Spinal cord (tissue), 9 donors: ENCODE measurements at regions not wholly inside any gene's neighbourhood (a gene's known extent, or its start where the extent isn't known, plus 50 kb on each side); places are given as distances from the start of the nearest gene placed in this dataset.

Experiments
- DNase-seq, 6 donors: peaks; one replicate each; pipeline versions ENCODE4 v3.0.0 to v3.0.0-alpha.2; 2013 to 2015; ENCODE audit warnings: low spot score in 6 of 6, low read depth in 4 of 6
- H3K27ac ChIP-seq: one replicate; pipeline ENCODE4 v1.5.1; 2013; ENCODE audit warnings: low read depth, low read length, control low read depth
- H3K27me3 ChIP-seq: one replicate; pipeline ENCODE4 v1.6.1; 2013; ENCODE audit warnings: low read length; ENCODE audit not compliant: control insufficient read depth, insufficient read depth
- H3K36me3 ChIP-seq: one replicate; pipeline ENCODE4 v1.6.1; 2013; ENCODE audit warnings: low read length; ENCODE audit not compliant: control insufficient read depth, insufficient read depth
- H3K4me1 ChIP-seq: one replicate; pipeline ENCODE4 v1.6.1; 2013; ENCODE audit warnings: low read length; ENCODE audit not compliant: control insufficient read depth, insufficient read depth
- H3K4me3 ChIP-seq: one replicate; pipeline ENCODE4 v1.5.1; 2013; ENCODE audit warnings: low read depth, low read length, control low read depth
- H3K9me3 ChIP-seq: one replicate; pipeline ENCODE4 v1.6.1; 2013; ENCODE audit warnings: low read length; ENCODE audit not compliant: control insufficient read depth, insufficient read depth
- WGBS: methylation state at CpG from one replicate; pipeline ENCODE4 v1.1.5; 2013; ENCODE audit warnings: missing lambda C conversion rate; ENCODE audit not compliant: insufficient coverage; 5-methylcytosine and 5-hydroxymethylcytosine counted together
- donor health status: healthy.

GRCh38 chr14:44422699-44423098 is 84.4 kb downstream of the FSCB start:
- H3K4me1 ChIP-seq = no peaks in the 10 kb centered on the region
- H3K27me3 ChIP-seq = no peaks in the 10 kb centered on the region
- no peak for DNase-seq
- H3K36me3 ChIP-seq = no peaks in the 10 kb centered on the region
- H3K4me3 ChIP-seq = no peak overlapping the region
- WGBS = 93% methylated on average over 4 of the region's 4 CpGs
- no peaks in the 10 kb centered on the region for H3K9me3 ChIP-seq
- no peak overlapping the region for H3K27ac ChIP-seq

- DNase-seq = no peak
- H3K4me1 ChIP-seq = no peaks in the 10 kb centered on the region
- no peak overlapping the region for H3K4me3 ChIP-seq
- H3K27me3 ChIP-seq = no peaks in the 10 kb centered on the region
- no CpG with 5 or more reads among the region's 1 CpG for WGBS
- H3K9me3 ChIP-seq = no peaks in the 10 kb centered on the region
- H3K27ac ChIP-seq = no peak overlapping the region
- no peaks in the 10 kb centered on the region for H3K36me3 ChIP-seq
Measured at GRCh38 chr14:44420226-44420625, 86.9 kb downstream of the FSCB start.

- Histone ChIP-seq H3K27me3 (no peaks in the 10 kb centered on the region), H3K27ac (no peak overlapping the region), H3K4me3 (no peak overlapping the region), H3K36me3 (no peaks in the 10 kb centered on the region), H3K9me3 (no peaks in the 10 kb centered on the region), H3K4me1 (no peaks in the 10 kb centered on the region)
- DNase-seq = no peak
- 94% methylated on average over 4 of the region's 5 CpGs for WGBS
Measured at GRCh38 chr14:44418856-44419255, 88.2 kb downstream of the FSCB start.

GRCh38 chr14:44417809-44418208 is 89.3 kb downstream of the FSCB start:
- 70% methylated on average over 1 of the region's 1 CpG for WGBS
- Histone ChIP-seq H3K27me3 (no peaks in the 10 kb centered on the region), H3K4me3 (no peak overlapping the region), H3K4me1 (no peaks in the 10 kb centered on the region), H3K27ac (no peak overlapping the region), H3K36me3 (no peaks in the 10 kb centered on the region), H3K9me3 (no peaks in the 10 kb centered on the region)
- no peak for DNase-seq

GRCh38 chr14:44414646-44415045 is 92.4 kb downstream of the FSCB start:
- DNase-seq = no peak
- Histone ChIP-seq H3K4me3 (no peak overlapping the region), H3K4me1 (no peaks in the 10 kb centered on the region), H3K27me3 (no peaks in the 10 kb centered on the region), H3K9me3 (no peaks in the 10 kb centered on the region), H3K27ac (no peak overlapping the region), H3K36me3 (no peaks in the 10 kb centered on the region)
- no CpG with 5 or more reads among the region's 1 CpG for WGBS

GRCh38 chr14:44412858-44413569 is 94.1 kb downstream of the FSCB start:
- DNase-seq = no peak
- Histone ChIP-seq H3K27ac (no peak overlapping the region), H3K36me3 (no peaks in the 10 kb centered on the region), H3K9me3 (no peaks in the 10 kb centered on the region), H3K4me1 (no peaks in the 10 kb centered on the region), H3K27me3 (no peaks in the 10 kb centered on the region), H3K4me3 (no peak overlapping the region)
- 60% methylated on average over 1 of the region's 1 CpG for WGBS

- Histone ChIP-seq H3K27ac (no peak overlapping the region), H3K27me3 (no peaks in the 10 kb centered on the region), H3K4me3 (no peak overlapping the region), H3K4me1 (no peaks in the 10 kb centered on the region), H3K36me3 (no peaks in the 10 kb centered on the region), H3K9me3 (no peaks in the 10 kb centered on the region)
- no CpG with 5 or more reads among the region's 5 CpGs for WGBS
- DNase-seq = peak in 2 of 6 donors; percentile 56 to 82
Measured at GRCh38 chr14:44405011-44405486, 102.0 kb downstream of the FSCB start.

GRCh38 chr14:44404599-44404998 is 102.5 kb downstream of the FSCB start:
- H3K4me3 ChIP-seq = no peak overlapping the region
- no peaks in the 10 kb centered on the region for H3K4me1 ChIP-seq
- H3K36me3 ChIP-seq = no peaks in the 10 kb centered on the region
- no peaks in the 10 kb centered on the region for H3K9me3 ChIP-seq
- no peak for DNase-seq
- no CpG with 5 or more reads among the region's 3 CpGs for WGBS
- no peak overlapping the region for H3K27ac ChIP-seq
- no peaks in the 10 kb centered on the region for H3K27me3 ChIP-seq

GRCh38 chr14:44404036-44404435 is 103.0 kb downstream of the FSCB start:
- Histone ChIP-seq H3K36me3 (no peaks in the 10 kb centered on the region), H3K4me3 (no peak overlapping the region), H3K27me3 (no peaks in the 10 kb centered on the region), H3K4me1 (no peaks in the 10 kb centered on the region), H3K27ac (no peak overlapping the region), H3K9me3 (no peaks in the 10 kb centered on the region)
- WGBS = 50% methylated on average over 1 of the region's 1 CpG
- peak in 2 of 6 donors; percentile 43 to 88 for DNase-seq

- Histone ChIP-seq H3K36me3 (no peaks in the 10 kb centered on the region), H3K4me3 (no peak overlapping the region), H3K27me3 (no peaks in the 10 kb centered on the region), H3K27ac (no peak overlapping the region), H3K9me3 (peaks cover 1% of the 10 kb centered on the region), H3K4me1 (no peaks in the 10 kb centered on the region)
- WGBS = no CpG with 5 or more reads among the region's 3 CpGs
- peak in 2 of 6 donors; percentile 25 to 40 for DNase-seq
Measured at GRCh38 chr14:44403193-44403592, 103.9 kb downstream of the FSCB start.
